ENCODE measurements at regions not wholly inside any gene's neighbourhood (a gene's known extent, or its start where the extent isn't known, plus 50 kb on each side); places are given as distances from the start of the nearest gene placed in this dataset.

DNA sequence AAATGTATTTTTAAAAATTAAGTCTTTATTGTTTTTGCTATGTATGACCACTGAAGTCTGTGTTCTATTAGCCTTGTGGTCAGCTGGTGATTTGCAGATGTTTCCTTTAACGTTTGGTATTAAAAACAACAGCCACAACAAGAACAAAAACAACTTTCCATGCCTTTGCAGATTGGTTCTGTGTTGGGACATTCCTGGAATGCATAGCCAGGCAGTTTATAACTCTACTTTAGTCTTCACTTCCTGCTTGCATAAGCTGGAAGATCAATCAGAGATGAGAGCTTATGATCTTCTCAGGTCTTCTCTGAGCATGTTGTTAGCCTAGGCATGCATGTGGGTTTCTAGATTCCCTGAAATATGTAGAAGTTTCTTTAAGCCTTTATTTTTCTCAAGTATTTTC lies 58.9 kb upstream of the SEMA3C start:
- TF ChIP-seq, protein P1, sequence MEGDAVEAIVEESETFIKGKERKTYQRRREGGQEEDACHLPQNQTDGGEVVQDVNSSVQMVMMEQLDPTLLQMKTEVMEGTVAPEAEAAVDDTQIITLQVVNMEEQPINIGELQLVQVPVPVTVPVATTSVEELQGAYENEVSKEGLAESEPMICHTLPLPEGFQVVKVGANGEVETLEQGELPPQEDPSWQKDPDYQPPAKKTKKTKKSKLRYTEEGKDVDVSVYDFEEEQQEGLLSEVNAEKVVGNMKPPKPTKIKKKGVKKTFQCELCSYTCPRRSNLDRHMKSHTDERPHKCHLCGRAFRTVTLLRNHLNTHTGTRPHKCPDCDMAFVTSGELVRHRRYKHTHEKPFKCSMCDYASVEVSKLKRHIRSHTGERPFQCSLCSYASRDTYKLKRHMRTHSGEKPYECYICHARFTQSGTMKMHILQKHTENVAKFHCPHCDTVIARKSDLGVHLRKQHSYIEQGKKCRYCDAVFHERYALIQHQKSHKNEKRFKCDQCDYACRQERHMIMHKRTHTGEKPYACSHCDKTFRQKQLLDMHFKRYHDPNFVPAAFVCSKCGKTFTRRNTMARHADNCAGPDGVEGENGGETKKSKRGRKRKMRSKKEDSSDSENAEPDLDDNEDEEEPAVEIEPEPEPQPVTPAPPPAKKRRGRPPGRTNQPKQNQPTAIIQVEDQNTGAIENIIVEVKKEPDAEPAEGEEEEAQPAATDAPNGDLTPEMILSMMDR (IDR thresholded peaks at IDR 0.05; ENCODE audit: insufficient read depth, low read depth, low read length): no peak
- no peak for TF ChIP-seq EZH2 (IDR thresholded peaks at IDR 0.05; ENCODE audit: insufficient read depth, low read length)

All from astrocyte (in vitro differentiated cells and primary cell).